K562 (cell line): ENCODE measurements at regions not wholly inside any gene's neighbourhood (a gene's known extent, or its start where the extent isn't known, plus 50 kb on each side); places are given as distances from the start of the nearest gene placed in this dataset.

ENCODE experiments used
- BRD4 ChIP-seq: fragments of 200-600 bp; sonication (generic); IDR thresholded peaks from 2 replicates; pipeline ENCODE4 v1.6.1; 2017; ENCODE audit warnings: inconsistent platforms
- ETV1 ChIP-seq: fragments of 450-650 bp; conservative IDR thresholded peaks from 2 replicates; pipeline ENCODE4 v1.6.1; 2016; ENCODE audit warnings: missing genetic modification characterization, control low read depth, low read depth, missing compliant biosample characterization
- NR1H2 ChIP-seq: sonication (generic); formaldehyde crosslinking; IDR thresholded peaks from 2 replicates; pipeline ENCODE4 v1.4.0; 2020; ENCODE audit warnings: mild to moderate bottlenecking, missing genetic modification reagents
- SMARCB1 ChIP-seq: IDR thresholded peaks from 2 replicates; pipeline ENCODE4 v1.6.1; 2011; ENCODE audit warnings: improper control_type of control experiment, low read depth; ENCODE audit not compliant: insufficient read length
- TBL1XR1 ChIP-seq, 2 experiments: IDR thresholded peaks; 2 replicates each; pipeline ENCODE4 v1.6.1; 2012; ENCODE audit warnings: improper control_type of control experiment in 2 of 2, low read length in 2 of 2, mild to moderate bottlenecking in 1 of 2
- ZNF224 ChIP-seq: sonication (generic); formaldehyde crosslinking; IDR thresholded peaks from 2 replicates; pipeline ENCODE4 v1.8.0; 2022; ENCODE audit warnings: mild to moderate bottlenecking, missing genetic modification reagents
- TF ChIP-seq, protein P1 (sequence below): fragments of 200-600 bp; sonication (generic); IDR thresholded peaks from one replicate; pipeline ENCODE4 v1.6.1; 2012; ENCODE audit warnings: mild to moderate bottlenecking, low read depth, low read length, inconsistent platforms
- TF ChIP-seq, protein P2 (sequence below): fragments of 250-450 bp; sonication (Bioruptor Pico); IDR thresholded peaks from 2 replicates; pipeline ENCODE4 v1.5.1; 2021; ENCODE audit warnings: mild to moderate bottlenecking
- TF ChIP-seq, protein P3 (sequence below): sonication (generic); formaldehyde crosslinking; IDR thresholded peaks from 2 replicates; pipeline ENCODE4 v1.8.0; 2023; ENCODE audit warnings: missing genetic modification reagents, mild to moderate bottlenecking, borderline replicate concordance

DNA sequence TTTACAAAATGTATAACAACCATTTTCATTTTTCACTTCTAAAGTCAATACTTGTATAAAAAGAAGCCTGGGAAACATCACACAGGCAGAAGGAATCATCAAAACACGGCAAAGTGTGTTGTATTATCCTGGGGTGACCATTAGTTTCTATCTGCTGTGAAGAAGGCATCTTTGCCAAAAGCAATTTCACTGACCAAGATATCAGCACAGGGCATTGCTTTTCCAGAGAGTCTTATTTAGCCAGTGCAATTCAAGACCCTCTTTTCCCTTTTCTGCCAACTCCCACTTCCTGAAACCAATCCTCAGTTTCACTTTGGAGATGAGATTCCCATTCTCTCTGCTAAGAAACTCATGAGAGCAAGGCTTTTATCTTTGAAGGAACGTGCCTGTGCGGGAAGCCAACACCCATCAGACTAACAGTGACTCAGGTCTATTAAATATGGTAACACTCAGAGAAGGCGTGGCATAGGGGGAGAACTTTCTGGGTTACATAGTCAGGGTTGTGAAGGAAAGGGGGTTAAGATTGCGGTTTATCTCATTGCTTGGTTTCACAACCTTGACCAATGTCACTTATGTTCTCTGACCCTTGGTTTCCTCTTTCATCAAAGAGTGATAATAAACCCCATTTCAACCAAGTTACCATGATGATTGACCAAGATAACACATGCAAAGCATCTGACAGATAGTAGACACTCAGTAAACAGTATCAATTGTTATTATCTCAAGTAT lies 666.9 kb upstream of the KLF4 start (continued):
- TF ChIP-seq, protein P1, sequence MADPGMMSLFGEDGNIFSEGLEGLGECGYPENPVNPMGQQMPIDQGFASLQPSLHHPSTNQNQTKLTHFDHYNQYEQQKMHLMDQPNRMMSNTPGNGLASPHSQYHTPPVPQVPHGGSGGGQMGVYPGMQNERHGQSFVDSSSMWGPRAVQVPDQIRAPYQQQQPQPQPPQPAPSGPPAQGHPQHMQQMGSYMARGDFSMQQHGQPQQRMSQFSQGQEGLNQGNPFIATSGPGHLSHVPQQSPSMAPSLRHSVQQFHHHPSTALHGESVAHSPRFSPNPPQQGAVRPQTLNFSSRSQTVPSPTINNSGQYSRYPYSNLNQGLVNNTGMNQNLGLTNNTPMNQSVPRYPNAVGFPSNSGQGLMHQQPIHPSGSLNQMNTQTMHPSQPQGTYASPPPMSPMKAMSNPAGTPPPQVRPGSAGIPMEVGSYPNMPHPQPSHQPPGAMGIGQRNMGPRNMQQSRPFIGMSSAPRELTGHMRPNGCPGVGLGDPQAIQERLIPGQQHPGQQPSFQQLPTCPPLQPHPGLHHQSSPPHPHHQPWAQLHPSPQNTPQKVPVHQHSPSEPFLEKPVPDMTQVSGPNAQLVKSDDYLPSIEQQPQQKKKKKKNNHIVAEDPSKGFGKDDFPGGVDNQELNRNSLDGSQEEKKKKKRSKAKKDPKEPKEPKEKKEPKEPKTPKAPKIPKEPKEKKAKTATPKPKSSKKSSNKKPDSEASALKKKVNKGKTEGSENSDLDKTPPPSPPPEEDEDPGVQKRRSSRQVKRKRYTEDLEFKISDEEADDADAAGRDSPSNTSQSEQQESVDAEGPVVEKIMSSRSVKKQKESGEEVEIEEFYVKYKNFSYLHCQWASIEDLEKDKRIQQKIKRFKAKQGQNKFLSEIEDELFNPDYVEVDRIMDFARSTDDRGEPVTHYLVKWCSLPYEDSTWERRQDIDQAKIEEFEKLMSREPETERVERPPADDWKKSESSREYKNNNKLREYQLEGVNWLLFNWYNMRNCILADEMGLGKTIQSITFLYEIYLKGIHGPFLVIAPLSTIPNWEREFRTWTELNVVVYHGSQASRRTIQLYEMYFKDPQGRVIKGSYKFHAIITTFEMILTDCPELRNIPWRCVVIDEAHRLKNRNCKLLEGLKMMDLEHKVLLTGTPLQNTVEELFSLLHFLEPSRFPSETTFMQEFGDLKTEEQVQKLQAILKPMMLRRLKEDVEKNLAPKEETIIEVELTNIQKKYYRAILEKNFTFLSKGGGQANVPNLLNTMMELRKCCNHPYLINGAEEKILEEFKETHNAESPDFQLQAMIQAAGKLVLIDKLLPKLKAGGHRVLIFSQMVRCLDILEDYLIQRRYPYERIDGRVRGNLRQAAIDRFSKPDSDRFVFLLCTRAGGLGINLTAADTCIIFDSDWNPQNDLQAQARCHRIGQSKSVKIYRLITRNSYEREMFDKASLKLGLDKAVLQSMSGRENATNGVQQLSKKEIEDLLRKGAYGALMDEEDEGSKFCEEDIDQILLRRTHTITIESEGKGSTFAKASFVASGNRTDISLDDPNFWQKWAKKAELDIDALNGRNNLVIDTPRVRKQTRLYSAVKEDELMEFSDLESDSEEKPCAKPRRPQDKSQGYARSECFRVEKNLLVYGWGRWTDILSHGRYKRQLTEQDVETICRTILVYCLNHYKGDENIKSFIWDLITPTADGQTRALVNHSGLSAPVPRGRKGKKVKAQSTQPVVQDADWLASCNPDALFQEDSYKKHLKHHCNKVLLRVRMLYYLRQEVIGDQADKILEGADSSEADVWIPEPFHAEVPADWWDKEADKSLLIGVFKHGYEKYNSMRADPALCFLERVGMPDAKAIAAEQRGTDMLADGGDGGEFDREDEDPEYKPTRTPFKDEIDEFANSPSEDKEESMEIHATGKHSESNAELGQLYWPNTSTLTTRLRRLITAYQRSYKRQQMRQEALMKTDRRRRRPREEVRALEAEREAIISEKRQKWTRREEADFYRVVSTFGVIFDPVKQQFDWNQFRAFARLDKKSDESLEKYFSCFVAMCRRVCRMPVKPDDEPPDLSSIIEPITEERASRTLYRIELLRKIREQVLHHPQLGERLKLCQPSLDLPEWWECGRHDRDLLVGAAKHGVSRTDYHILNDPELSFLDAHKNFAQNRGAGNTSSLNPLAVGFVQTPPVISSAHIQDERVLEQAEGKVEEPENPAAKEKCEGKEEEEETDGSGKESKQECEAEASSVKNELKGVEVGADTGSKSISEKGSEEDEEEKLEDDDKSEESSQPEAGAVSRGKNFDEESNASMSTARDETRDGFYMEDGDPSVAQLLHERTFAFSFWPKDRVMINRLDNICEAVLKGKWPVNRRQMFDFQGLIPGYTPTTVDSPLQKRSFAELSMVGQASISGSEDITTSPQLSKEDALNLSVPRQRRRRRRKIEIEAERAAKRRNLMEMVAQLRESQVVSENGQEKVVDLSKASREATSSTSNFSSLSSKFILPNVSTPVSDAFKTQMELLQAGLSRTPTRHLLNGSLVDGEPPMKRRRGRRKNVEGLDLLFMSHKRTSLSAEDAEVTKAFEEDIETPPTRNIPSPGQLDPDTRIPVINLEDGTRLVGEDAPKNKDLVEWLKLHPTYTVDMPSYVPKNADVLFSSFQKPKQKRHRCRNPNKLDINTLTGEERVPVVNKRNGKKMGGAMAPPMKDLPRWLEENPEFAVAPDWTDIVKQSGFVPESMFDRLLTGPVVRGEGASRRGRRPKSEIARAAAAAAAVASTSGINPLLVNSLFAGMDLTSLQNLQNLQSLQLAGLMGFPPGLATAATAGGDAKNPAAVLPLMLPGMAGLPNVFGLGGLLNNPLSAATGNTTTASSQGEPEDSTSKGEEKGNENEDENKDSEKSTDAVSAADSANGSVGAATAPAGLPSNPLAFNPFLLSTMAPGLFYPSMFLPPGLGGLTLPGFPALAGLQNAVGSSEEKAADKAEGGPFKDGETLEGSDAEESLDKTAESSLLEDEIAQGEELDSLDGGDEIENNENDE, result no peak
- TF ChIP-seq TBL1XR1 (IDR thresholded peaks at IDR 0.05; ENCODE audit: low read length in 2 of 2) (no peak), BRD4 (no peak), SMARCB1 (no peak), ETV1 (tag) (no peak), ZNF224 (no peak), NR1H2 (CRISPR knock-in tag) (no peak)
- TF ChIP-seq, protein P2, sequence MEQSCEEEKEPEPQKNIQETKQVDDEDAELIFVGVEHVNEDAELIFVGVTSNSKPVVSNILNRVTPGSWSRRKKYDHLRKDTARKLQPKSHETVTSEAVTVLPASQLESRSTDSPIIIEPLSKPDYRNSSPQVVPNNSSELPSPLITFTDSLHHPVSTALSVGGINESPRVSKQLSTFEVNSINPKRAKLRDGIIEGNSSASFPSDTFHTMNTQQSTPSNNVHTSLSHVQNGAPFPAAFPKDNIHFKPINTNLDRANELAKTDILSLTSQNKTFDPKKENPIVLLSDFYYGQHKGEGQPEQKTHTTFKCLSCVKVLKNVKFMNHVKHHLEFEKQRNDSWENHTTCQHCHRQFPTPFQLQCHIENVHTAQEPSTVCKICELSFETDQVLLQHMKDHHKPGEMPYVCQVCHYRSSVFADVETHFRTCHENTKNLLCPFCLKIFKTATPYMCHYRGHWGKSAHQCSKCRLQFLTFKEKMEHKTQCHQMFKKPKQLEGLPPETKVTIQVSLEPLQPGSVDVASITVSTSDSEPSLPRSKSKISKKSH (CRISPR knock-in tag), result no peak
- TF ChIP-seq, protein P3, sequence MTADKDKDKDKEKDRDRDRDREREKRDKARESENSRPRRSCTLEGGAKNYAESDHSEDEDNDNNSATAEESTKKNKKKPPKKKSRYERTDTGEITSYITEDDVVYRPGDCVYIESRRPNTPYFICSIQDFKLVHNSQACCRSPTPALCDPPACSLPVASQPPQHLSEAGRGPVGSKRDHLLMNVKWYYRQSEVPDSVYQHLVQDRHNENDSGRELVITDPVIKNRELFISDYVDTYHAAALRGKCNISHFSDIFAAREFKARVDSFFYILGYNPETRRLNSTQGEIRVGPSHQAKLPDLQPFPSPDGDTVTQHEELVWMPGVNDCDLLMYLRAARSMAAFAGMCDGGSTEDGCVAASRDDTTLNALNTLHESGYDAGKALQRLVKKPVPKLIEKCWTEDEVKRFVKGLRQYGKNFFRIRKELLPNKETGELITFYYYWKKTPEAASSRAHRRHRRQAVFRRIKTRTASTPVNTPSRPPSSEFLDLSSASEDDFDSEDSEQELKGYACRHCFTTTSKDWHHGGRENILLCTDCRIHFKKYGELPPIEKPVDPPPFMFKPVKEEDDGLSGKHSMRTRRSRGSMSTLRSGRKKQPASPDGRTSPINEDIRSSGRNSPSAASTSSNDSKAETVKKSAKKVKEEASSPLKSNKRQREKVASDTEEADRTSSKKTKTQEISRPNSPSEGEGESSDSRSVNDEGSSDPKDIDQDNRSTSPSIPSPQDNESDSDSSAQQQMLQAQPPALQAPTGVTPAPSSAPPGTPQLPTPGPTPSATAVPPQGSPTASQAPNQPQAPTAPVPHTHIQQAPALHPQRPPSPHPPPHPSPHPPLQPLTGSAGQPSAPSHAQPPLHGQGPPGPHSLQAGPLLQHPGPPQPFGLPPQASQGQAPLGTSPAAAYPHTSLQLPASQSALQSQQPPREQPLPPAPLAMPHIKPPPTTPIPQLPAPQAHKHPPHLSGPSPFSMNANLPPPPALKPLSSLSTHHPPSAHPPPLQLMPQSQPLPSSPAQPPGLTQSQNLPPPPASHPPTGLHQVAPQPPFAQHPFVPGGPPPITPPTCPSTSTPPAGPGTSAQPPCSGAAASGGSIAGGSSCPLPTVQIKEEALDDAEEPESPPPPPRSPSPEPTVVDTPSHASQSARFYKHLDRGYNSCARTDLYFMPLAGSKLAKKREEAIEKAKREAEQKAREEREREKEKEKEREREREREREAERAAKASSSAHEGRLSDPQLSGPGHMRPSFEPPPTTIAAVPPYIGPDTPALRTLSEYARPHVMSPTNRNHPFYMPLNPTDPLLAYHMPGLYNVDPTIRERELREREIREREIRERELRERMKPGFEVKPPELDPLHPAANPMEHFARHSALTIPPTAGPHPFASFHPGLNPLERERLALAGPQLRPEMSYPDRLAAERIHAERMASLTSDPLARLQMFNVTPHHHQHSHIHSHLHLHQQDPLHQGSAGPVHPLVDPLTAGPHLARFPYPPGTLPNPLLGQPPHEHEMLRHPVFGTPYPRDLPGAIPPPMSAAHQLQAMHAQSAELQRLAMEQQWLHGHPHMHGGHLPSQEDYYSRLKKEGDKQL (CRISPR knock-in tag), result no peak
